ENCODE measurements at regions not wholly inside any gene's neighbourhood (a gene's known extent, or its start where the extent isn't known, plus 50 kb on each side); places are given as distances from the start of the nearest gene placed in this dataset.

DNA sequence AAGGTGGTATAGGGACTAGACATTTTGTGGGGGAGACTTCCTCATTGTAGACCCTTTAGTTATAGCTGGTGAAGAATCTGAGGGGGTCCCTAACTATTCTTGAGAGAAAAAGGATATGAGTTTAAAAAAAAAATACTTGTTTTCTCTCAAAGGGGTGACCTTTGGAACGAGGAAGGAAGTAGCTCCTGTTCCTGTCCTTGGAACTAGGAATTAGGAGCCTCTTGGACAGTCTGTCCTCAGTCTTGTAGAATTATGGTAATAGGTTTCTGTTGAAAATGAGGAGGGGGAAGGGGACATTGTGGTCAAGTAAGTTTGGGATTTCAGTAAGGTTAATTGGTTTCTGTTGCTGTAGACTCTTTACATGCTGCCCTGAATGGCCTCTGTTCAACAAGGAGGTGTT, 56.5 kb downstream of the PLEKHG1 start:
- TF ChIP-seq, protein P1, sequence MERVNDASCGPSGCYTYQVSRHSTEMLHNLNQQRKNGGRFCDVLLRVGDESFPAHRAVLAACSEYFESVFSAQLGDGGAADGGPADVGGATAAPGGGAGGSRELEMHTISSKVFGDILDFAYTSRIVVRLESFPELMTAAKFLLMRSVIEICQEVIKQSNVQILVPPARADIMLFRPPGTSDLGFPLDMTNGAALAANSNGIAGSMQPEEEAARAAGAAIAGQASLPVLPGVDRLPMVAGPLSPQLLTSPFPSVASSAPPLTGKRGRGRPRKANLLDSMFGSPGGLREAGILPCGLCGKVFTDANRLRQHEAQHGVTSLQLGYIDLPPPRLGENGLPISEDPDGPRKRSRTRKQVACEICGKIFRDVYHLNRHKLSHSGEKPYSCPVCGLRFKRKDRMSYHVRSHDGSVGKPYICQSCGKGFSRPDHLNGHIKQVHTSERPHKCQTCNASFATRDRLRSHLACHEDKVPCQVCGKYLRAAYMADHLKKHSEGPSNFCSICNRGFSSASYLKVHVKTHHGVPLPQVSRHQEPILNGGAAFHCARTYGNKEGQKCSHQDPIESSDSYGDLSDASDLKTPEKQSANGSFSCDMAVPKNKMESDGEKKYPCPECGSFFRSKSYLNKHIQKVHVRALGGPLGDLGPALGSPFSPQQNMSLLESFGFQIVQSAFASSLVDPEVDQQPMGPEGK (CRISPR knock-in tag; IDR thresholded peaks at IDR 0.05; ENCODE audit: borderline replicate concordance) = no peak
- TF ChIP-seq, protein P2, sequence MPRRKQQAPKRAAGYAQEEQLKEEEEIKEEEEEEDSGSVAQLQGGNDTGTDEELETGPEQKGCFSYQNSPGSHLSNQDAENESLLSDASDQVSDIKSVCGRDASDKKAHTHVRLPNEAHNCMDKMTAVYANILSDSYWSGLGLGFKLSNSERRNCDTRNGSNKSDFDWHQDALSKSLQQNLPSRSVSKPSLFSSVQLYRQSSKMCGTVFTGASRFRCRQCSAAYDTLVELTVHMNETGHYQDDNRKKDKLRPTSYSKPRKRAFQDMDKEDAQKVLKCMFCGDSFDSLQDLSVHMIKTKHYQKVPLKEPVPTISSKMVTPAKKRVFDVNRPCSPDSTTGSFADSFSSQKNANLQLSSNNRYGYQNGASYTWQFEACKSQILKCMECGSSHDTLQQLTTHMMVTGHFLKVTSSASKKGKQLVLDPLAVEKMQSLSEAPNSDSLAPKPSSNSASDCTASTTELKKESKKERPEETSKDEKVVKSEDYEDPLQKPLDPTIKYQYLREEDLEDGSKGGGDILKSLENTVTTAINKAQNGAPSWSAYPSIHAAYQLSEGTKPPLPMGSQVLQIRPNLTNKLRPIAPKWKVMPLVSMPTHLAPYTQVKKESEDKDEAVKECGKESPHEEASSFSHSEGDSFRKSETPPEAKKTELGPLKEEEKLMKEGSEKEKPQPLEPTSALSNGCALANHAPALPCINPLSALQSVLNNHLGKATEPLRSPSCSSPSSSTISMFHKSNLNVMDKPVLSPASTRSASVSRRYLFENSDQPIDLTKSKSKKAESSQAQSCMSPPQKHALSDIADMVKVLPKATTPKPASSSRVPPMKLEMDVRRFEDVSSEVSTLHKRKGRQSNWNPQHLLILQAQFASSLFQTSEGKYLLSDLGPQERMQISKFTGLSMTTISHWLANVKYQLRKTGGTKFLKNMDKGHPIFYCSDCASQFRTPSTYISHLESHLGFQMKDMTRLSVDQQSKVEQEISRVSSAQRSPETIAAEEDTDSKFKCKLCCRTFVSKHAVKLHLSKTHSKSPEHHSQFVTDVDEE (CRISPR knock-in tag; IDR thresholded peaks at IDR 0.05) = no peak
- TF ChIP-seq, protein P3, sequence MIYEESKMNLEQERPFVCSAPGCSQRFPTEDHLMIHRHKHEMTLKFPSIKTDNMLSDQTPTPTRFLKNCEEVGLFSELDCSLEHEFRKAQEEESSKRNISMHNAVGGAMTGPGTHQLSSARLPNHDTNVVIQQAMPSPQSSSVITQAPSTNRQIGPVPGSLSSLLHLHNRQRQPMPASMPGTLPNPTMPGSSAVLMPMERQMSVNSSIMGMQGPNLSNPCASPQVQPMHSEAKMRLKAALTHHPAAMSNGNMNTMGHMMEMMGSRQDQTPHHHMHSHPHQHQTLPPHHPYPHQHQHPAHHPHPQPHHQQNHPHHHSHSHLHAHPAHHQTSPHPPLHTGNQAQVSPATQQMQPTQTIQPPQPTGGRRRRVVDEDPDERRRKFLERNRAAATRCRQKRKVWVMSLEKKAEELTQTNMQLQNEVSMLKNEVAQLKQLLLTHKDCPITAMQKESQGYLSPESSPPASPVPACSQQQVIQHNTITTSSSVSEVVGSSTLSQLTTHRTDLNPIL (CRISPR knock-in tag; IDR thresholded peaks at IDR 0.05; ENCODE audit: low read depth) = no peak
- TF ChIP-seq ISL1 (CRISPR knock-in tag; IDR thresholded peaks at IDR 0.05) = no peak
- no peak for TF ChIP-seq ZFP3 (CRISPR knock-in tag; IDR thresholded peaks at IDR 0.05)
- TF ChIP-seq ZFP30 (CRISPR knock-in tag; IDR thresholded peaks at IDR 0.05) = no peak
- no peak for TF ChIP-seq ARNTL (CRISPR knock-in tag; IDR thresholded peaks at IDR 0.05; ENCODE audit: borderline replicate concordance, low read depth)
- no peak for TF ChIP-seq TOX (CRISPR knock-in tag; IDR thresholded peaks at IDR 0.05; ENCODE audit: borderline replicate concordance)
- TF ChIP-seq SNAI2 (CRISPR knock-in tag; IDR thresholded peaks at IDR 0.05) = no peak
- TF ChIP-seq ZNF70 (CRISPR knock-in tag; IDR thresholded peaks at IDR 0.05) = no peak
- no peak for TF ChIP-seq BACH2 (CRISPR knock-in tag; IDR thresholded peaks at IDR 0.05; ENCODE audit: borderline replicate concordance)

Data from SK-N-SH treated with all-trans-retinoic acid at 6 μM for 48 hours (cell line).